Pancreas (tissue), 10 donors: ENCODE measurements at regions not wholly inside any gene's neighbourhood (a gene's known extent, or its start where the extent isn't known, plus 50 kb on each side); places are given as distances from the start of the nearest gene placed in this dataset.

ENCODE experiments used
- ATAC-seq, 4 donors: fragments of 200-7000 bp; cut with Tn5 transposase; one replicate each; pipeline versions ENCODE4 v1.8.0 to v1.9.1; 2020; ENCODE audit warnings: mild to moderate bottlenecking in 4 of 4, moderate library complexity in 4 of 4
- DNase-seq, 6 donors: peaks; one replicate each; pipeline ENCODE4 v3.0.0-alpha.2; 2020
- FAIRE-seq: peaks from 2 replicates; lab custom pipeline; 2012; peaks lifted over from hg19 to GRCh38; lab: Jason Lieb, UNC
- H3K27ac ChIP-seq, 4 donors: fragments of 200-600 bp; sonication (generic); 1 replicate in 3 of 4; 2 replicates in 1 of 4; pipeline versions ENCODE4 v1.5.0 to v1.8.0; 2020
- H3K27me3 ChIP-seq, 4 donors: fragments of 200-600 bp; one replicate each; pipeline ENCODE4 v1.8.0; 2021
- H3K36me3 ChIP-seq, 3 donors: fragments of 200-600 bp; sonication (generic) in 1 of 3; one replicate each; pipeline versions ENCODE4 v1.5.0 to v1.8.0; 2020 to 2021
- H3K4me1 ChIP-seq, 3 donors: fragments of 200-600 bp; one replicate each; pipeline ENCODE4 v1.8.0; 2021
- H3K4me3 ChIP-seq, 4 donors: fragments of 200-600 bp; sonication (generic) in 2 of 4; one replicate each; pipeline versions ENCODE4 v1.5.0 to v1.8.0; 2020 to 2021
- H3K9me3 ChIP-seq, 4 donors: fragments of 200-600 bp; one replicate each; pipeline ENCODE4 v1.8.0; 2021
- WGBS, 2 donors: extraction: QIAGEN DNeasy Blood & Tissue Kit; methylation state at CpG; one replicate each; pipeline ENCODE4 v1.1.7; 2013; 5-methylcytosine and 5-hydroxymethylcytosine counted together
- intact Hi-C, 3 donors: fragments of 100-400 bp; cut with DNase I; formaldehyde crosslinking; loops; one replicate each; pipeline versions ENCODE4 v1.11.1 to v1.14.2; 2022
- TF ChIP-seq, protein P1 (sequence below), 4 donors: fragments of 200-600 bp; sonication (generic) in 3 of 4; IDR thresholded peaks; one replicate each; pipeline versions ENCODE4 v1.5.0 to v1.8.0; 2021; ENCODE audit warnings: antibody characterized with exemption in 4 of 4
- donor health status: healthy with polysubstance abuse.
- donor health status: DM: no; HTN: no; CAD: no; lungs with moderate emphysema.
- donor health status: DM: no; HTN: no; CAD: no.
- donor health status: control.
- donor health status: control.
- donor health status: Bipolar disorder and iron deficiency.
- donor health status: DM: yes; HTN: yes; CAD: no.
- donor health status: DM: no; HTN: no; CAD: no.
- donor health status: DM: no; HTN: no; CAD: no.
- donor health status: DM: yes; HTN: yes; CAD: no.

DNA sequence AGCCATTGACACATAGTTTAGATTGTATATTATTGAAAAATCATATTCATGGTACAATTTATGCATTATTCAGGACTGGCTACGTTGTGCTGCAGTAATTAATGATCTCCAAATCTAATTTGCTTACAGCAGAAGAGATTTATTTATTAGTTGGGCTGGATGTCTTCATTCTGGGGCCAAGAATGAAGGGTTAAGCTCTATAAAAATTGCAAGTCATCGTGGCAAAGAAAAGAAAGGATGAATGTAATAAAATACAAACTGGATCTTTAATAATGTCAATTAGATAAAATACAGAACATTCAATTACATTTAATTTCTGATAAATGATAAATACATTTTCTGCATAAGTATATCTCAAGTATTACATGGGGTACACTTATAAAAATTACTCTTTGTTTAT is 151.8 kb upstream of the ANO5 start:
- TF ChIP-seq, protein P1, sequence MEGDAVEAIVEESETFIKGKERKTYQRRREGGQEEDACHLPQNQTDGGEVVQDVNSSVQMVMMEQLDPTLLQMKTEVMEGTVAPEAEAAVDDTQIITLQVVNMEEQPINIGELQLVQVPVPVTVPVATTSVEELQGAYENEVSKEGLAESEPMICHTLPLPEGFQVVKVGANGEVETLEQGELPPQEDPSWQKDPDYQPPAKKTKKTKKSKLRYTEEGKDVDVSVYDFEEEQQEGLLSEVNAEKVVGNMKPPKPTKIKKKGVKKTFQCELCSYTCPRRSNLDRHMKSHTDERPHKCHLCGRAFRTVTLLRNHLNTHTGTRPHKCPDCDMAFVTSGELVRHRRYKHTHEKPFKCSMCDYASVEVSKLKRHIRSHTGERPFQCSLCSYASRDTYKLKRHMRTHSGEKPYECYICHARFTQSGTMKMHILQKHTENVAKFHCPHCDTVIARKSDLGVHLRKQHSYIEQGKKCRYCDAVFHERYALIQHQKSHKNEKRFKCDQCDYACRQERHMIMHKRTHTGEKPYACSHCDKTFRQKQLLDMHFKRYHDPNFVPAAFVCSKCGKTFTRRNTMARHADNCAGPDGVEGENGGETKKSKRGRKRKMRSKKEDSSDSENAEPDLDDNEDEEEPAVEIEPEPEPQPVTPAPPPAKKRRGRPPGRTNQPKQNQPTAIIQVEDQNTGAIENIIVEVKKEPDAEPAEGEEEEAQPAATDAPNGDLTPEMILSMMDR (IDR thresholded peaks at IDR 0.05): no peak
- intact Hi-C loops: no loop called here
- no peaks in the 10 kb centered on the region for H3K36me3 ChIP-seq
- ATAC-seq: no peak
- H3K4me1 ChIP-seq: peaks cover 0 to 11% (median 0%) of the 10 kb centered on the region in 3 donors
- H3K27me3 ChIP-seq: no peaks in the 10 kb centered on the region
- H3K9me3 ChIP-seq: no peaks in the 10 kb centered on the region
- no peak for FAIRE-seq
- H3K4me3 ChIP-seq: no peak overlapping the region
- 69 to 78% methylated on average over 2 of the region's 2 CpGs for WGBS, 2 donors
- no peak for DNase-seq
- no peak overlapping the region for H3K27ac ChIP-seq

GRCh38 chr11:22042081-22042480 is 150.8 kb upstream of the ANO5 start:
- intact Hi-C loops: no loop called here
- Histone ChIP-seq H3K27ac (no peak overlapping the region), H3K36me3 (no peaks in the 10 kb centered on the region), H3K4me3 (no peak overlapping the region), H3K9me3 (no peaks in the 10 kb centered on the region), H3K27me3 (no peaks in the 10 kb centered on the region), H3K4me1 (peaks cover 0 to 11% (median 0%) of the 10 kb centered on the region in 3 donors)
- no peak for FAIRE-seq
- no peak for DNase-seq
- 35 to 38% methylated on average over 1 of the region's 1 CpG for WGBS, 2 donors
- ATAC-seq: peak; percentile 50 to 84 (median 59)
- TF ChIP-seq, protein P1 (IDR thresholded peaks at IDR 0.05): no peak

DNA sequence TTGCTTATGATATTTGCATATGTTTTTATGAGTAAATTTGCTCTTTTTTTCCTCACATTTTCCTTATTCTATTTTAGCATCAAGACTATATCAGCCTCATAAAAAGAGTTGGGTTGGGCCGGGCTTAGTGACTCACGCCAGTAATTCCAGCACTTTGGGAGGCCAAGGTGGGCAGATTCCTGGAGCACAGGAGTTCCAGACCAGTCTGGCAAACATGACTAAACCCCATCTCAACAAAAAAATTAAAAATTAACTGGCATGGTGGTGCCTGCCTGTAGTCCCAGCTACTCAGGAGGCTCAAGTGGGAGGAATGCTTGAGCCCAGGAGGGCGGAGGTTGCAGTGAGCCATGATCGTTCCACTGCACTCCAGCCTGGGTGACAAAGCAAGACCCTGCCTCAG is 148.8 kb upstream of the ANO5 start:
- H3K4me3 ChIP-seq: no peak overlapping the region
- ATAC-seq: no peak
- H3K27me3 ChIP-seq: no peaks in the 10 kb centered on the region
- no peak for FAIRE-seq
- H3K9me3 ChIP-seq: no peaks in the 10 kb centered on the region
- H3K27ac ChIP-seq: no peak overlapping the region
- 94 to 95% methylated on average over 4 of the region's 4 CpGs for WGBS, 2 donors
- no peaks in the 10 kb centered on the region for H3K36me3 ChIP-seq
- TF ChIP-seq, protein P1 (IDR thresholded peaks at IDR 0.05): no peak
- intact Hi-C loops: no loop called here
- peaks cover 0 to 11% (median 0%) of the 10 kb centered on the region in 3 donors for H3K4me1 ChIP-seq
- no peak for DNase-seq

DNA sequence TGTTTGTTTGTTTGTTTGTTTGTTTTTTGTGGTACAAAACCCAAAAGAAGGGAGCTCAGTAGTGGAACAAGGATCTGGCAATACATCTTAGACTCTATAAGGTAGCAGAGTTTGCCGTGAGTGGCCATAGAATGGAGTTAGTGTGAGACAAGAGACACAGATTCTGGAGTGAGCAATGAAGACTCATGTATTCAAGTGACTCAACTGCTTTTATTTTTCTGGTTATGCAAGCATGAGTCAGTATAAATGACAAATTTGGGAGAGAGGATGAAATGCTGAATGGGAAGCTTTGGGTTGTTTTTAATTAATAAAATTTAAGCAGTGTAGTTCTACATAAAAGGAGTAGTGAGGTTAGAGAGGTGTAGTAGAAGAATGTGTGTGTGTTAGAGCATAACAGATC is 143.6 kb upstream of the ANO5 start:
- FAIRE-seq: no peak
- TF ChIP-seq, protein P1 (IDR thresholded peaks at IDR 0.05): no peak

GRCh38 chr11:22065472-22065871 is 127.4 kb upstream of the ANO5 start:
- Histone ChIP-seq H3K27ac (no peak overlapping the region), H3K4me3 (no peak overlapping the region), H3K27me3 (no peaks in the 10 kb centered on the region), H3K9me3 (no peaks in the 10 kb centered on the region), H3K4me1 (no peaks in the 10 kb centered on the region), H3K36me3 (no peaks in the 10 kb centered on the region)
- intact Hi-C loops: no loop called here
- ATAC-seq: no peak
- no peak for DNase-seq
- WGBS, 2 donors: 58 to 63% methylated on average over 1 of the region's 1 CpG
- no peak for FAIRE-seq
- TF ChIP-seq, protein P1 (IDR thresholded peaks at IDR 0.05): no peak

More for the DNA sequence above, 143.6 kb upstream of the ANO5 start:
- Histone ChIP-seq H3K27me3 (no peaks in the 10 kb centered on the region), H3K27ac (no peak overlapping the region), H3K9me3 (no peaks in the 10 kb centered on the region), H3K4me3 (no peak overlapping the region), H3K4me1 (no peaks in the 10 kb centered on the region), H3K36me3 (no peaks in the 10 kb centered on the region)
- ATAC-seq: no peak
- no peak for DNase-seq
- WGBS, 2 donors: 94 to 100% methylated on average over 1 of the region's 1 CpG
- intact Hi-C loops: no loop called here
